Subcutaneous abdominal adipose tissue (tissue), 5 donors: ENCODE measurements at regions not wholly inside any gene's neighbourhood (a gene's known extent, or its start where the extent isn't known, plus 50 kb on each side); places are given as distances from the start of the nearest gene placed in this dataset.
"Not testable (repeated sequence)": the region's sequence is repeated elsewhere in the genome, so short reads cannot be mapped to it uniquely, and the experiment has no call there.

Experiments used
- H3K27ac ChIP-seq: one replicate; pipeline ENCODE4 v1.7.0; 2013; ENCODE audit warnings: low read depth, mild to moderate bottlenecking, inconsistent platforms, low read length, moderate library complexity
- H3K27me3 ChIP-seq, 5 donors: one replicate each; pipeline ENCODE4 v1.7.0; 2013; ENCODE audit warnings: low read length in 5 of 5, inconsistent platforms in 1 of 5; ENCODE audit not compliant: control insufficient read depth in 5 of 5, insufficient read depth in 4 of 5
- H3K36me3 ChIP-seq, 5 donors: one replicate each; pipeline ENCODE4 v1.7.0; 2013; ENCODE audit warnings: low read length in 5 of 5; ENCODE audit not compliant: control insufficient read depth in 5 of 5, insufficient read depth in 5 of 5
- H3K4me1 ChIP-seq, 5 donors: one replicate each; pipeline ENCODE4 v1.7.0; 2013; ENCODE audit warnings: low read length in 5 of 5, mild to moderate bottlenecking in 3 of 5, moderate library complexity in 1 of 5; ENCODE audit not compliant: control insufficient read depth in 5 of 5, insufficient read depth in 5 of 5
- H3K4me3 ChIP-seq, 5 donors: one replicate each; pipeline ENCODE4 v1.7.0; 2013; ENCODE audit warnings: low read length in 5 of 5, low read depth in 1 of 5
- H3K9ac ChIP-seq, 5 donors: one replicate each; pipeline ENCODE4 v1.7.0; 2013; ENCODE audit warnings: low read length in 5 of 5, mild to moderate bottlenecking in 4 of 5, moderate library complexity in 3 of 5
- H3K9me3 ChIP-seq, 5 donors: one replicate each; pipeline ENCODE4 v1.7.0; 2013; ENCODE audit warnings: low read length in 5 of 5; ENCODE audit not compliant: control insufficient read depth in 5 of 5
- donor health status: healthy.
- donor health status: healthy.
- donor health status: healthy.
- donor health status: healthy.
- donor health status: healthy.

- Histone ChIP-seq H3K4me1 (peaks cover 0 to 7% (median 5%) of the 10 kb centered on the region in 5 donors), H3K9me3 (peaks cover 8 to 27% (median 25%) of the 10 kb centered on the region in 5 donors), H3K27ac (no peak overlapping the region), H3K36me3 (no peaks in the 10 kb centered on the region), H3K27me3 (peaks cover 5 to 25% (median 12%) of the 10 kb centered on the region in 5 donors), H3K4me3 (no peak overlapping the region), H3K9ac (no peak overlapping the region)
Measured at GRCh38 chr2:238520359-238520886, 93.7 kb downstream of the ASB1 start.

- Histone ChIP-seq H3K4me1 (peaks cover 0 to 7% (median 5%) of the 10 kb centered on the region in 5 donors), H3K4me3 (no peak overlapping the region), H3K27me3 (peaks cover 5 to 25% (median 13%) of the 10 kb centered on the region in 5 donors), H3K9me3 (peaks cover 8 to 27% (median 25%) of the 10 kb centered on the region in 5 donors), H3K9ac (no peak overlapping the region), H3K27ac (no peak overlapping the region), H3K36me3 (no peaks in the 10 kb centered on the region)
Measured at GRCh38 chr2:238521002-238521401, 94.3 kb downstream of the ASB1 start.

- H3K4me1 ChIP-seq, result peaks cover 0 to 7% (median 5%) of the 10 kb centered on the region in 5 donors
- H3K9ac ChIP-seq, result no peak overlapping the region
- peaks cover 5 to 25% (median 13%) of the 10 kb centered on the region in 5 donors for H3K27me3 ChIP-seq
- H3K9me3 ChIP-seq, result peaks cover 4 to 20% (median 18%) of the 10 kb centered on the region in 5 donors
- no peak overlapping the region for H3K4me3 ChIP-seq
- H3K36me3 ChIP-seq, result no peaks in the 10 kb centered on the region
- no peak overlapping the region for H3K27ac ChIP-seq
Measured at GRCh38 chr2:238521870-238522269, 95.1 kb downstream of the ASB1 start.

- Histone ChIP-seq H3K27ac (no peak overlapping the region), H3K27me3 (peaks cover 5 to 25% (median 13%) of the 10 kb centered on the region in 5 donors), H3K9me3 (peaks cover 0 to 8% (median 4%) of the 10 kb centered on the region in 5 donors), H3K4me1 (peaks cover 0 to 7% (median 5%) of the 10 kb centered on the region in 5 donors), H3K4me3 (no peak overlapping the region), H3K9ac (no peak overlapping the region), H3K36me3 (no peaks in the 10 kb centered on the region)
Measured at GRCh38 chr2:238523158-238524110, 96.7 kb downstream of the ASB1 start.

GRCh38 chr2:238524426-238524983, 97.8 kb downstream of the ASB1 start:
- no peak overlapping the region for H3K9ac ChIP-seq
- H3K27me3 ChIP-seq, result peaks cover 5 to 28% (median 13%) of the 10 kb centered on the region in 5 donors
- no peak overlapping the region for H3K4me3 ChIP-seq
- no peak overlapping the region for H3K27ac ChIP-seq
- H3K4me1 ChIP-seq, result peaks cover 0 to 7% (median 5%) of the 10 kb centered on the region in 5 donors
- no peaks in the 10 kb centered on the region for H3K36me3 ChIP-seq
- H3K9me3 ChIP-seq, result peaks cover 0 to 4% (median 0%) of the 10 kb centered on the region in 5 donors

GRCh38 chr2:238525990-238526389, 99.3 kb downstream of the ASB1 start:
- Histone ChIP-seq H3K36me3 (no peaks in the 10 kb centered on the region), H3K9me3 (peaks cover 0 to 5% (median under 1%) of the 10 kb centered on the region in 5 donors), H3K27ac (no peak overlapping the region), H3K27me3 (peaks cover 5 to 28% (median 13%) of the 10 kb centered on the region in 5 donors), H3K9ac (no peak overlapping the region), H3K4me3 (no peak overlapping the region), H3K4me1 (peaks cover 0 to 7% (median 5%) of the 10 kb centered on the region in 5 donors)

- H3K9me3 ChIP-seq, result peaks cover 3 to 12% (median 10%) of the 10 kb centered on the region in 5 donors
Measured at GRCh38 chr2:238527565-238527964, 100.8 kb downstream of the ASB1 start.

GRCh38 chr2:238528953-238529781, 102.4 kb downstream of the ASB1 start:
- Histone ChIP-seq H3K36me3 (no peaks in the 10 kb centered on the region), H3K4me1 (no peaks in the 10 kb centered on the region), H3K27ac (no peak overlapping the region), H3K27me3 (peaks cover 0 to 19% (median 4%) of the 10 kb centered on the region in 5 donors), H3K9me3 (peaks cover 5 to 20% (median 11%) of the 10 kb centered on the region in 5 donors), H3K9ac (no peak overlapping the region), H3K4me3 (no peak overlapping the region)

More at GRCh38 chr2:238527565-238527964, 100.8 kb downstream of the ASB1 start:
- H3K27me3 ChIP-seq, result peaks cover 5 to 28% (median 13%) of the 10 kb centered on the region in 5 donors
- no peaks in the 10 kb centered on the region for H3K36me3 ChIP-seq
- no peak overlapping the region for H3K9ac ChIP-seq
- no peak overlapping the region for H3K27ac ChIP-seq
- no peak overlapping the region for H3K4me3 ChIP-seq
- peaks cover 0 to 7% (median 5%) of the 10 kb centered on the region in 5 donors for H3K4me1 ChIP-seq

- not testable (repeated sequence) for H3K9ac ChIP-seq, H3K36me3 ChIP-seq, H3K4me1 ChIP-seq, H3K4me3 ChIP-seq, H3K27ac ChIP-seq
- peaks cover 5 to 20% (median 11%) of the 10 kb centered on the region in 5 donors for H3K9me3 ChIP-seq
- peaks cover 0 to 19% (median 3%) of the 10 kb centered on the region in 5 donors for H3K27me3 ChIP-seq
Measured at GRCh38 chr2:238531017-238531645, 104.4 kb downstream of the ASB1 start.
